HG03066 (cell line): ENCODE measurements at regions not wholly inside any gene's neighbourhood (a gene's known extent, or its start where the extent isn't known, plus 50 kb on each side); places are given as distances from the start of the nearest gene placed in this dataset.
"Not testable (repeated sequence)": the region's sequence is repeated elsewhere in the genome, so short reads cannot be mapped to it uniquely, and the experiment has no call there.

Experiments
- ATAC-seq: cut with Tn5 transposase; IDR thresholded peaks from one replicate; pipeline ENCODE4 v1.9.1; 2021; ENCODE audit warnings: low read depth; ENCODE audit not compliant: unreplicated experiment

GRCh38 chr6:71681234-71681867 is 205.0 kb upstream of the RIMS1 start:
- ATAC-seq = no peak

GRCh38 chr6:71686021-71686677 is 200.2 kb upstream of the RIMS1 start:
- not testable (repeated sequence) for ATAC-seq

- ATAC-seq = no peak
These were observed 187.6 kb upstream of the RIMS1 start for GRCh38 chr6:71698702-71699101.

GRCh38 chr6:71706523-71706922 is 179.8 kb upstream of the RIMS1 start:
- no peak for ATAC-seq

GRCh38 chr6:71707059-71707458 is 179.3 kb upstream of the RIMS1 start:
- ATAC-seq = no peak

GRCh38 chr6:71720705-71721104 is 165.6 kb upstream of the RIMS1 start:
- no peak for ATAC-seq

- ATAC-seq = no peak
These were observed 164.7 kb upstream of the RIMS1 start for GRCh38 chr6:71721642-71722041.

- no peak for ATAC-seq
These were observed 163.6 kb upstream of the RIMS1 start for GRCh38 chr6:71722736-71723135.

GRCh38 chr6:71724456-71725125 is 161.8 kb upstream of the RIMS1 start:
- ATAC-seq = no peak

- ATAC-seq = no peak
These were observed 161.3 kb upstream of the RIMS1 start for GRCh38 chr6:71725126-71725470.

- no peak for ATAC-seq
These were observed 160.2 kb upstream of the RIMS1 start for GRCh38 chr6:71726121-71726520.

GRCh38 chr6:71727632-71728294 is 158.6 kb upstream of the RIMS1 start:
- peak; percentile 77 for ATAC-seq

- no peak for ATAC-seq
These were observed 156.1 kb upstream of the RIMS1 start for GRCh38 chr6:71730284-71730683.

- no peak for ATAC-seq
These were observed 152.1 kb upstream of the RIMS1 start for GRCh38 chr6:71733970-71734899.

- ATAC-seq = no peak
These were observed 148.4 kb upstream of the RIMS1 start for GRCh38 chr6:71737953-71738352.

GRCh38 chr6:71745525-71745924 is 140.8 kb upstream of the RIMS1 start:
- ATAC-seq = no peak

- ATAC-seq = no peak
These were observed 120.1 kb upstream of the RIMS1 start for GRCh38 chr6:71766146-71766760.

GRCh38 chr6:71766796-71767195 is 119.6 kb upstream of the RIMS1 start:
- no peak for ATAC-seq

- no peak for ATAC-seq
These were observed 118.0 kb upstream of the RIMS1 start for GRCh38 chr6:71768356-71768755.

- no peak for ATAC-seq
These were observed 77.5 kb upstream of the RIMS1 start for GRCh38 chr6:71808865-71809264.
